NCI-H128 (cell line): ENCODE measurements at regions not wholly inside any gene's neighbourhood (a gene's known extent, or its start where the extent isn't known, plus 50 kb on each side); places are given as distances from the start of the nearest gene placed in this dataset.

ENCODE experiments used
- DNase-seq: peaks from one replicate; lab custom pipeline; 2025; ENCODE audit not compliant: unreplicated experiment; lab: John Stamatoyannopoulos, UW

GRCh38 chr11:45597097-45597496 lies 68.3 kb downstream of the CHST1 start:
- DNase-seq, result no peak

- no peak for DNase-seq
These were observed 68.9 kb downstream of the CHST1 start for GRCh38 chr11:45596571-45596970.

GRCh38 chr11:45593992-45594391 lies 71.4 kb downstream of the CHST1 start:
- DNase-seq, result no peak

GRCh38 chr11:45592636-45593035 lies 72.8 kb downstream of the CHST1 start:
- no peak for DNase-seq

- DNase-seq, result no peak
These were observed 74.7 kb downstream of the CHST1 start for GRCh38 chr11:45590743-45591142.

GRCh38 chr11:45585205-45585604 lies 80.2 kb downstream of the CHST1 start:
- DNase-seq, result no peak

GRCh38 chr11:45583981-45584566 lies 81.3 kb downstream of the CHST1 start:
- DNase-seq, result no peak

- DNase-seq, result no peak
These were observed 85.0 kb downstream of the CHST1 start for GRCh38 chr11:45580399-45580798.

GRCh38 chr11:45578316-45578715 lies 87.1 kb downstream of the CHST1 start:
- no peak for DNase-seq

GRCh38 chr11:45577752-45578151 lies 87.7 kb downstream of the CHST1 start:
- DNase-seq, result no peak

GRCh38 chr11:45576461-45577215 lies 88.8 kb downstream of the CHST1 start:
- no peak for DNase-seq

- DNase-seq, result no peak
These were observed 91.7 kb downstream of the CHST1 start for GRCh38 chr11:45573728-45574127.

GRCh38 chr11:45572354-45573123 lies 92.9 kb downstream of the CHST1 start:
- DNase-seq, result no peak

- no peak for DNase-seq
These were observed 95.6 kb downstream of the CHST1 start for GRCh38 chr11:45569776-45570175.

GRCh38 chr11:45568049-45568448 lies 97.4 kb downstream of the CHST1 start:
- no peak for DNase-seq

- DNase-seq, result no peak
These were observed 99.9 kb downstream of the CHST1 start for GRCh38 chr11:45565446-45565988.

GRCh38 chr11:45563810-45564209 lies 101.6 kb downstream of the CHST1 start:
- DNase-seq, result no peak

GRCh38 chr11:45563171-45563570 lies 102.3 kb downstream of the CHST1 start:
- no peak for DNase-seq

- no peak for DNase-seq
These were observed 104.5 kb downstream of the CHST1 start for GRCh38 chr11:45560913-45561281.

GRCh38 chr11:45560155-45560912 lies 105.1 kb downstream of the CHST1 start:
- DNase-seq, result no peak
